SK-N-SH treated with all-trans-retinoic acid at 6 μM for 48 hours (cell line): ENCODE measurements at regions not wholly inside any gene's neighbourhood (a gene's known extent, or its start where the extent isn't known, plus 50 kb on each side); places are given as distances from the start of the nearest gene placed in this dataset.

ENCODE experiments used
- ATAC-seq: fragments of 200-7000 bp; cut with Tn5 transposase; 3 replicates; pipeline ENCODE4 v1.9.1; 2020; ENCODE audit warnings: mild to moderate bottlenecking, moderate library complexity
- ARNTL ChIP-seq: fragments of 450-650 bp; formaldehyde crosslinking; IDR thresholded peaks from 2 replicates; pipeline ENCODE4 v1.5.0; 2020; ENCODE audit warnings: low read depth, mild to moderate bottlenecking, moderate library complexity, borderline replicate concordance
- BACH2 ChIP-seq: fragments of 250-450 bp; sonication (Bioruptor Pico); IDR thresholded peaks from 2 replicates; pipeline ENCODE4 v1.9.0; 2021; ENCODE audit warnings: mild to moderate bottlenecking, borderline replicate concordance
- CREB5 ChIP-seq: fragments of 250-450 bp; sonication (Bioruptor Pico); IDR thresholded peaks from 2 replicates; pipeline ENCODE4 v1.5.1; 2020; ENCODE audit warnings: low read depth, mild to moderate bottlenecking, moderate library complexity
- CSDC2 ChIP-seq: fragments of 250-450 bp; sonication (Bioruptor Pico); IDR thresholded peaks from 2 replicates; pipeline ENCODE4 v1.5.0; 2020; ENCODE audit warnings: mild to moderate bottlenecking, moderate library complexity
- CSRNP3 ChIP-seq: fragments of 250-450 bp; sonication (Bioruptor Pico); IDR thresholded peaks from 2 replicates; pipeline ENCODE4 v1.5.1; 2021; ENCODE audit warnings: mild to moderate bottlenecking, moderate library complexity
- ESRRG ChIP-seq: fragments of 250-450 bp; sonication (Bioruptor Pico); IDR thresholded peaks from 2 replicates; pipeline ENCODE4 v1.6.1; 2021; ENCODE audit warnings: mild to moderate bottlenecking
- GLIS3 ChIP-seq: fragments of 250-450 bp; sonication (Bioruptor Pico); IDR thresholded peaks from 2 replicates; pipeline ENCODE4 v1.5.0; 2020; ENCODE audit warnings: mild to moderate bottlenecking, moderate library complexity
- ISL1 ChIP-seq: fragments of 250-450 bp; sonication (Bioruptor Pico); IDR thresholded peaks from 2 replicates; pipeline ENCODE4 v2.1.2; 2022; ENCODE audit warnings: mild to moderate bottlenecking, moderate library complexity
- OSR1 ChIP-seq: fragments of 250-450 bp; sonication (Bioruptor Pico); IDR thresholded peaks from 2 replicates; pipeline ENCODE4 v1.8.0; 2022; ENCODE audit warnings: moderate library complexity, mild to moderate bottlenecking, inconsistent platforms
- POU6F1 ChIP-seq: fragments of 250-450 bp; sonication (Bioruptor Pico); IDR thresholded peaks from 2 replicates; pipeline ENCODE4 v1.8.0; 2021; ENCODE audit warnings: low read depth, mild to moderate bottlenecking, moderate library complexity, borderline replicate concordance
- RARB ChIP-seq: fragments of 250-450 bp; sonication (Bioruptor Pico); IDR thresholded peaks from 2 replicates; pipeline ENCODE4 v1.8.0; 2021; ENCODE audit warnings: mild to moderate bottlenecking, moderate library complexity
- SNAI2 ChIP-seq: fragments of 250-450 bp; sonication (Bioruptor Pico); IDR thresholded peaks from 2 replicates; pipeline ENCODE4 v1.5.0; 2020; ENCODE audit warnings: mild to moderate bottlenecking, moderate library complexity
- TCF4 ChIP-seq: fragments of 250-450 bp; sonication (Bioruptor Pico); IDR thresholded peaks from 2 replicates; pipeline ENCODE4 v1.8.0; 2021; ENCODE audit warnings: mild to moderate bottlenecking, moderate library complexity, borderline replicate concordance
- TOX ChIP-seq: fragments of 250-450 bp; sonication (Bioruptor Pico); IDR thresholded peaks from 2 replicates; pipeline ENCODE4 v1.8.0; 2021; ENCODE audit warnings: mild to moderate bottlenecking, moderate library complexity, borderline replicate concordance
- TSHZ2 ChIP-seq: fragments of 250-450 bp; sonication (Bioruptor Pico); IDR thresholded peaks from 2 replicates; pipeline ENCODE4 v1.5.0; 2020; ENCODE audit warnings: mild to moderate bottlenecking, moderate library complexity
- ZC3H10 ChIP-seq: fragments of 250-450 bp; sonication (Bioruptor Pico); IDR thresholded peaks from 2 replicates; pipeline ENCODE4 v1.5.1; 2021; ENCODE audit warnings: mild to moderate bottlenecking, moderate library complexity
- ZFP3 ChIP-seq: fragments of 250-450 bp; sonication (Bioruptor Pico); IDR thresholded peaks from 2 replicates; pipeline ENCODE4 v1.5.0; 2020; ENCODE audit warnings: mild to moderate bottlenecking, moderate library complexity
- ZFP30 ChIP-seq: fragments of 450-650 bp; formaldehyde crosslinking; IDR thresholded peaks from 2 replicates; pipeline ENCODE4 v1.5.0; 2022; ENCODE audit warnings: mild to moderate bottlenecking, moderate library complexity
- ZNF565 ChIP-seq: fragments of 450-650 bp; formaldehyde crosslinking; conservative IDR thresholded peaks from 2 replicates; pipeline ENCODE4 v1.5.0; 2020; ENCODE audit warnings: low read depth, mild to moderate bottlenecking, moderate library complexity
- ZNF70 ChIP-seq: fragments of 450-650 bp; formaldehyde crosslinking; IDR thresholded peaks from 2 replicates; pipeline ENCODE4 v1.5.0; 2020; ENCODE audit warnings: mild to moderate bottlenecking, moderate library complexity
- ZNF8 ChIP-seq: fragments of 450-650 bp; formaldehyde crosslinking; IDR thresholded peaks from 2 replicates; pipeline ENCODE4 v1.5.0; 2020; ENCODE audit warnings: mild to moderate bottlenecking, moderate library complexity

GRCh38 chr7:53431901-53432300 lies 396.5 kb downstream of the POM121L12 start (continued):
- no peak for TF ChIP-seq CREB5 (CRISPR knock-in tag)

GRCh38 chr7:53437336-53437735 lies 401.9 kb downstream of the POM121L12 start:
- no peak for ATAC-seq
- no peak for TF ChIP-seq CREB5 (CRISPR knock-in tag)
- no peak for TF ChIP-seq ZNF565 (CRISPR knock-in tag)
- TF ChIP-seq TSHZ2: no peak
- TF ChIP-seq ZFP30: no peak
- no peak for TF ChIP-seq ZNF70
- no peak for TF ChIP-seq ZFP3 (CRISPR knock-in tag)
- no peak for TF ChIP-seq POU6F1 (CRISPR knock-in tag)
- no peak for TF ChIP-seq OSR1 (CRISPR knock-in tag)
- TF ChIP-seq TCF4: no peak
- no peak for TF ChIP-seq ESRRG
- TF ChIP-seq CSRNP3: no peak
- no peak for TF ChIP-seq ARNTL
- TF ChIP-seq BACH2 (CRISPR knock-in tag): no peak
- no peak for TF ChIP-seq SNAI2
- no peak for TF ChIP-seq ZNF8
- TF ChIP-seq ISL1 (CRISPR knock-in tag): no peak
- no peak for TF ChIP-seq ZC3H10

GRCh38 chr7:53446170-53446569 lies 410.7 kb downstream of the POM121L12 start:
- ATAC-seq: no peak
- TF ChIP-seq RARB (CRISPR knock-in tag) (no peak), ISL1 (CRISPR knock-in tag) (no peak), BACH2 (CRISPR knock-in tag) (no peak), ARNTL (no peak), TOX (CRISPR knock-in tag) (no peak), ZNF70 (no peak), GLIS3 (no peak), CSDC2 (CRISPR knock-in tag) (no peak), CREB5 (CRISPR knock-in tag) (no peak), ZNF8 (no peak), POU6F1 (CRISPR knock-in tag) (no peak), CSRNP3 (no peak), ZNF565 (CRISPR knock-in tag) (no peak)
